Tibial nerve (tissue), 4 donors: ENCODE measurements at regions not wholly inside any gene's neighbourhood (a gene's known extent, or its start where the extent isn't known, plus 50 kb on each side); places are given as distances from the start of the nearest gene placed in this dataset.
A peak's percentile ranks its signal among the peaks of the same experiment; 100 is the strongest.

Source experiments
- DNase-seq, 2 donors: peaks; one replicate each; pipeline ENCODE4 v3.0.0-alpha.2; 2019; ENCODE audit warnings: low spot score in 2 of 2
- H3K27ac ChIP-seq, 4 donors: fragments of 200-600 bp; sonication (generic) in 3 of 4; one replicate each; pipeline ENCODE4 v1.5.1; 2017 to 2019; ENCODE audit warnings: mild to moderate bottlenecking in 1 of 4
- H3K27me3 ChIP-seq, 2 donors: fragments of 200-600 bp; sonication (generic) in 1 of 2; one replicate each; pipeline versions ENCODE4 v1.5.1 to v1.6.0; 2017 to 2019
- H3K36me3 ChIP-seq, 3 donors: fragments of 200-600 bp; sonication (generic); one replicate each; pipeline ENCODE4 v1.5.1; 2018 to 2019
- H3K4me1 ChIP-seq, 4 donors: fragments of 200-600 bp; sonication (generic) in 3 of 4; one replicate each; pipeline ENCODE4 v1.5.1; 2017 to 2019
- H3K4me3 ChIP-seq, 4 donors: fragments of 200-600 bp; sonication (generic) in 3 of 4; one replicate each; pipeline ENCODE4 v1.5.1; 2017 to 2019; ENCODE audit warnings: mild to moderate bottlenecking in 1 of 4, moderate library complexity in 1 of 4
- H3K9me3 ChIP-seq, 4 donors: fragments of 200-600 bp; sonication (generic) in 3 of 4; one replicate each; pipeline ENCODE4 v1.5.1; 2017 to 2019
- EP300 ChIP-seq, 2 donors: sonication (generic); formaldehyde crosslinking; IDR thresholded peaks; one replicate each; pipeline ENCODE4 v1.6.1; 2017; ENCODE audit warnings: antibody characterized with exemption in 2 of 2, mild to moderate bottlenecking in 1 of 2
- POLR2A ChIP-seq, 2 donors: fragments of 450-650 bp; IDR thresholded peaks; one replicate each; pipeline ENCODE4 v1.6.1; 2017; ENCODE audit warnings: antibody characterized with exemption in 2 of 2, mild to moderate bottlenecking in 2 of 2, moderate library complexity in 2 of 2
- WGBS, 2 donors: methylation state at CpG; one replicate each; pipeline ENCODE4 v1.1.5; 2018; 5-methylcytosine and 5-hydroxymethylcytosine counted together
- TF ChIP-seq, protein P1 (sequence below), 5 experiments: fragments of 200-600 bp in 3 of 5; fragments of 450-650 bp in 2 of 5; sonication (generic) in 3 of 5; IDR thresholded peaks; one replicate each; pipeline ENCODE4 v1.5.1; 2016 to 2019; ENCODE audit warnings: antibody characterized with exemption in 5 of 5, mild to moderate bottlenecking in 3 of 5, moderate library complexity in 2 of 5

- Histone ChIP-seq H3K27me3 (no peaks in the 10 kb centered on the region), H3K9me3 (no peaks in the 10 kb centered on the region), H3K36me3 (no peaks in the 10 kb centered on the region), H3K27ac (peak overlapping the region in 1 of 4 donors; percentile 81), H3K4me1 (peaks cover 0 to 34% (median 5%) of the 10 kb centered on the region in 4 donors), H3K4me3 (no peak overlapping the region)
- TF ChIP-seq POLR2A (IDR thresholded peaks at IDR 0.05) (no peak), EP300 (IDR thresholded peaks at IDR 0.05) (no peak)
- TF ChIP-seq, protein P1, sequence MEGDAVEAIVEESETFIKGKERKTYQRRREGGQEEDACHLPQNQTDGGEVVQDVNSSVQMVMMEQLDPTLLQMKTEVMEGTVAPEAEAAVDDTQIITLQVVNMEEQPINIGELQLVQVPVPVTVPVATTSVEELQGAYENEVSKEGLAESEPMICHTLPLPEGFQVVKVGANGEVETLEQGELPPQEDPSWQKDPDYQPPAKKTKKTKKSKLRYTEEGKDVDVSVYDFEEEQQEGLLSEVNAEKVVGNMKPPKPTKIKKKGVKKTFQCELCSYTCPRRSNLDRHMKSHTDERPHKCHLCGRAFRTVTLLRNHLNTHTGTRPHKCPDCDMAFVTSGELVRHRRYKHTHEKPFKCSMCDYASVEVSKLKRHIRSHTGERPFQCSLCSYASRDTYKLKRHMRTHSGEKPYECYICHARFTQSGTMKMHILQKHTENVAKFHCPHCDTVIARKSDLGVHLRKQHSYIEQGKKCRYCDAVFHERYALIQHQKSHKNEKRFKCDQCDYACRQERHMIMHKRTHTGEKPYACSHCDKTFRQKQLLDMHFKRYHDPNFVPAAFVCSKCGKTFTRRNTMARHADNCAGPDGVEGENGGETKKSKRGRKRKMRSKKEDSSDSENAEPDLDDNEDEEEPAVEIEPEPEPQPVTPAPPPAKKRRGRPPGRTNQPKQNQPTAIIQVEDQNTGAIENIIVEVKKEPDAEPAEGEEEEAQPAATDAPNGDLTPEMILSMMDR (IDR thresholded peaks at IDR 0.05) = no peak
- 66 to 69% methylated on average over 6 of the region's 6 CpGs for WGBS, 2 donors
- no peak for DNase-seq
Measured at GRCh38 chr17:17413215-17413792, 63.5 kb upstream of the MED9 start.

- WGBS, 2 donors = 75 to 76% methylated on average over 7 of the region's 7 CpGs
- Histone ChIP-seq H3K27me3 (no peaks in the 10 kb centered on the region), H3K4me3 (peak overlapping the region in 2 of 4 donors; percentile 7 to 29), H3K9me3 (no peaks in the 10 kb centered on the region), H3K27ac (peak overlapping the region in 3 of 4 donors; percentile 12 to 81 (median 17)), H3K36me3 (no peaks in the 10 kb centered on the region), H3K4me1 (peaks cover 0 to 37% (median 5%) of the 10 kb centered on the region in 4 donors)
- no peak for DNase-seq
- TF ChIP-seq EP300 (IDR thresholded peaks at IDR 0.05) (no peak), POLR2A (IDR thresholded peaks at IDR 0.05) (no peak)
Measured at GRCh38 chr17:17413821-17414220, 63.0 kb upstream of the MED9 start.

- peak overlapping the region in 3 of 4 donors; percentile 12 to 81 (median 17) for H3K27ac ChIP-seq
- H3K4me3 ChIP-seq = peak overlapping the region in 1 of 4 donors; percentile 29
- H3K36me3 ChIP-seq = no peaks in the 10 kb centered on the region
- no peaks in the 10 kb centered on the region for H3K27me3 ChIP-seq
- H3K9me3 ChIP-seq = no peaks in the 10 kb centered on the region
- TF ChIP-seq, protein P1 (IDR thresholded peaks at IDR 0.05) = no peak
- TF ChIP-seq EP300 (IDR thresholded peaks at IDR 0.05) (peak in 1 of 2 donors; percentile 55), POLR2A (IDR thresholded peaks at IDR 0.05) (no peak)
- peaks cover 0 to 37% (median 5%) of the 10 kb centered on the region in 4 donors for H3K4me1 ChIP-seq
- WGBS, 2 donors = 36 to 47% methylated on average over 13 of the region's 13 CpGs
- peak; percentile 59 for DNase-seq
Measured at GRCh38 chr17:17414341-17414805, 62.4 kb upstream of the MED9 start.

DNA sequence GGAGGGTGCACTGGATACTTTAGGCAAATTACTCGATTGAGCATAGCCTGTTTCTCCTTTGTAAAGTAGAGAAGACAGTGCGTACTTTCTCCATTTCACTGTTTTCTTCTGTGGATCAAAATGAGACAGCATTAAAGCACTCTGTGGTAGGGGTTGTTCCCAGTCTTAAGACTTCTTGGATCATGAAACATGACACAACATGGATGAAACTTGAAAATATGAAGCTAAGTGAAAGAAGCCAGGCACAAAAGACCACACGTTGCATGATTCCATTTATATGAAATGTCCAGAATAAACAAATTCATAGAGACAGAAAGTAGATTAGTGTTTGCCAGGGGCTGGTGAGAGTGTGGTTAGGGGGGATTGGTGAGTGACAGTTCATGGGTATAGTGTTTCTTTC, 61.8 kb upstream of the MED9 start:
- Histone ChIP-seq H3K27ac (peak overlapping the region in 1 of 4 donors; percentile 81), H3K4me1 (peaks cover 0 to 41% (median 5%) of the 10 kb centered on the region in 4 donors), H3K4me3 (no peak overlapping the region), H3K36me3 (no peaks in the 10 kb centered on the region), H3K27me3 (no peaks in the 10 kb centered on the region), H3K9me3 (no peaks in the 10 kb centered on the region)
- 88 to 93% methylated on average over 3 of the region's 3 CpGs for WGBS, 2 donors
- DNase-seq = no peak
- TF ChIP-seq, protein P1 (IDR thresholded peaks at IDR 0.05) = no peak
- TF ChIP-seq EP300 (IDR thresholded peaks at IDR 0.05) (no peak), POLR2A (IDR thresholded peaks at IDR 0.05) (no peak)

GRCh38 chr17:17416007-17416399, 60.8 kb upstream of the MED9 start:
- H3K27me3 ChIP-seq = no peaks in the 10 kb centered on the region
- H3K36me3 ChIP-seq = no peaks in the 10 kb centered on the region
- peaks cover 0 to 42% (median 7%) of the 10 kb centered on the region in 4 donors for H3K4me1 ChIP-seq
- DNase-seq = no peak
- H3K27ac ChIP-seq = peak overlapping the region in 2 of 4 donors; percentile 25 to 50
- TF ChIP-seq POLR2A (IDR thresholded peaks at IDR 0.05) (no peak), EP300 (IDR thresholded peaks at IDR 0.05) (no peak)
- TF ChIP-seq, protein P1 (IDR thresholded peaks at IDR 0.05) = no peak
- WGBS, 2 donors = 83 to 84% methylated on average over 2 of the region's 2 CpGs
- H3K9me3 ChIP-seq = no peaks in the 10 kb centered on the region
- H3K4me3 ChIP-seq = no peak overlapping the region
